H1 (cell line): ENCODE measurements at regions not wholly inside any gene's neighbourhood (a gene's known extent, or its start where the extent isn't known, plus 50 kb on each side); places are given as distances from the start of the nearest gene placed in this dataset.

Experiments used
- CHD2 ChIP-seq: IDR thresholded peaks from 2 replicates; pipeline ENCODE4 v1.6.1; 2012; ENCODE audit warnings: low read length, improper control_type of control experiment
- GABPA ChIP-seq: IDR thresholded peaks from 2 replicates; pipeline ENCODE4 v1.6.1; 2011; ENCODE audit warnings: mild to moderate bottlenecking, low read length, moderate library complexity, borderline replicate concordance; ENCODE audit not compliant: insufficient read depth
- RAD21 ChIP-seq, 2 experiments: IDR thresholded peaks in 1 of 2; conservative IDR thresholded peaks in 1 of 2; 2 replicates each; pipeline ENCODE4 v1.6.1; 2011; ENCODE audit warnings: low read depth in 2 of 2, low read length in 2 of 2, improper control_type of control experiment in 1 of 2, inconsistent platforms in 1 of 2, mild to moderate bottlenecking in 1 of 2, moderate library complexity in 1 of 2
- YY1 ChIP-seq: IDR thresholded peaks from 2 replicates; pipeline ENCODE4 v1.6.1; 2011; ENCODE audit warnings: low read depth, mild to moderate bottlenecking, low read length
- TF ChIP-seq, protein P1 (sequence below), 3 experiments: IDR thresholded peaks; 1 replicate in 2 of 3; 2 replicates in 1 of 3; pipeline versions ENCODE4 v1.5.1 to v1.6.1; 2011; ENCODE audit warnings: low read length in 3 of 3, mild to moderate bottlenecking in 3 of 3, inconsistent platforms in 2 of 3, low read depth in 1 of 3, moderate library complexity in 1 of 3; ENCODE audit not compliant: insufficient read depth in 1 of 3; ENCODE audit errors: control extremely low read depth in 1 of 3

- TF ChIP-seq CHD2 (no peak), YY1 (no peak), RAD21 (IDR thresholded peaks at IDR 0.05 in 1 of 2, conservative IDR thresholded peaks at IDR 0.05 in 1 of 2; ENCODE audit: low read depth in 2 of 2, low read length in 2 of 2) (no peak), GABPA (no peak)
- TF ChIP-seq, protein P1, sequence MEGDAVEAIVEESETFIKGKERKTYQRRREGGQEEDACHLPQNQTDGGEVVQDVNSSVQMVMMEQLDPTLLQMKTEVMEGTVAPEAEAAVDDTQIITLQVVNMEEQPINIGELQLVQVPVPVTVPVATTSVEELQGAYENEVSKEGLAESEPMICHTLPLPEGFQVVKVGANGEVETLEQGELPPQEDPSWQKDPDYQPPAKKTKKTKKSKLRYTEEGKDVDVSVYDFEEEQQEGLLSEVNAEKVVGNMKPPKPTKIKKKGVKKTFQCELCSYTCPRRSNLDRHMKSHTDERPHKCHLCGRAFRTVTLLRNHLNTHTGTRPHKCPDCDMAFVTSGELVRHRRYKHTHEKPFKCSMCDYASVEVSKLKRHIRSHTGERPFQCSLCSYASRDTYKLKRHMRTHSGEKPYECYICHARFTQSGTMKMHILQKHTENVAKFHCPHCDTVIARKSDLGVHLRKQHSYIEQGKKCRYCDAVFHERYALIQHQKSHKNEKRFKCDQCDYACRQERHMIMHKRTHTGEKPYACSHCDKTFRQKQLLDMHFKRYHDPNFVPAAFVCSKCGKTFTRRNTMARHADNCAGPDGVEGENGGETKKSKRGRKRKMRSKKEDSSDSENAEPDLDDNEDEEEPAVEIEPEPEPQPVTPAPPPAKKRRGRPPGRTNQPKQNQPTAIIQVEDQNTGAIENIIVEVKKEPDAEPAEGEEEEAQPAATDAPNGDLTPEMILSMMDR (IDR thresholded peaks at IDR 0.05; ENCODE audit: control extremely low read depth in 1 of 3, insufficient read depth in 1 of 3, low read depth in 1 of 3, low read length in 3 of 3): no peak
Observed at GRCh38 chr9:86406366-86406765, 52.2 kb upstream of the TUT7 start.
